GM18507 (cell line): ENCODE measurements at regions not wholly inside any gene's neighbourhood (a gene's known extent, or its start where the extent isn't known, plus 50 kb on each side); places are given as distances from the start of the nearest gene placed in this dataset.

Experiments
- DNase-seq: peaks from one replicate; pipeline ENCODE4 v3.0.0; 2011; ENCODE audit warnings: low read depth; ENCODE audit not compliant: insufficient read length; ENCODE audit errors: extremely low spot score
- FAIRE-seq: peaks from 2 replicates; lab custom pipeline; 2011; peaks lifted over from hg19 to GRCh38; lab: Jason Lieb, UNC

- no peak for FAIRE-seq
- no peak for DNase-seq
These were observed 290.5 kb downstream of the NUAK1 start for GRCh38 chr12:105848286-105848685.

DNA sequence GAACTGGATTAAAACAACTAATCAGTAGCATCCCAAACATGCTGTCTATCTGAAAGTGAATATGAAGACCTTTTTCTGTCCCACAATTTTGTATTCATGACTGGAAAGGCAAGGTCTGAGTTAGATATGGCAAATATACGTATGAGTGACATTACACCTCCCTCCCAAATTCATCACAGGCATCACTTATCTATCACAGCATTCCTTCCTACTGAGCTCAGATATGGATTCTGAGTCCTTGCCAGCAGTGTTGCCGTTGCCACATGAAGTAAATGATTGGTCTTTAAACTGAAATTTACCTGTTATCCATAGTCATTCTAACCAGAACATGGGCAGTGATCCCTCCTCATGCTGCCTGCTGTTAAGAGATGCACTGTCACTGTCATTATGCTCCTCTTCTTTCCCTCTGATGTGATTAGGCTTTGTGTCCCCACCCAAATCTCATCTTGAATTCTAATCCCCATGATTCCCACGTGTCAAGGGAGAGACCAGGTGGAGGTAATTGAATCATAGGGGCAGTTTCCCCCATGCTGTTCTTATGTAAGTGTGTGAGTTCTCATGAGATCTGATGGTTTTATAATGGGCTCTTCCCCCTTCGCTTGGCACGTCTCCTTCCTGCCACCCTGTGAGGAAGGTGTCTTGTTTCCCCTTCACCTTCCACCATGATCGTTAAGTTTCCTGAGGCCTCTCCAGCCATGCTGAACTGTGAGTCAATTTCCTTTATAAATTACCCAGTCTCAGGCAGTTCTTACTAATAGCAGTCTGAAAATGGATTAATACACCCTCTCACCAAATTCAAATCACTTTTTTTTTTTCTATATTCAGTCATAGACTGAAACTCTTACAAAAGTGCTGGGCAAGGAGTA is 288.4 kb downstream of the NUAK1 start:
- DNase-seq, result no peak
- no peak for FAIRE-seq

DNA sequence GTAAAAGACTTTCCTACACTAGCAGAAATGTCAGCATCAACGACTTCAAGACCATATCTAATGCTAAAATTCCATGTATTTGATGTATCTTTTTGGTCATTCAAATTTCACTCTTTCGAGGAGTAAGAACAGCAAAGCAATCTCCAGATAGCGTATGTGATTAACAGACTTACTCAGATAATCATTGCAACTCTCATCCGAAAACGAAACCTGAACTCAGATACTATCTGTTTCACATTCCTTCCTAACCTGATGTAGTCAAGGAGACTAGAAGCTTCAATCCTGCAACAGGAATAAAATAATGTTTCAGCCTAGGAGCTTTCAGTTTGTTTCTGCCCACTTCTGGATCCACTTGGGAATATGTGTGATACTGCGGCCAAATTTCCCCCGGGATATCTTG is 286.3 kb downstream of the NUAK1 start:
- no peak for DNase-seq
- no peak for FAIRE-seq

DNA sequence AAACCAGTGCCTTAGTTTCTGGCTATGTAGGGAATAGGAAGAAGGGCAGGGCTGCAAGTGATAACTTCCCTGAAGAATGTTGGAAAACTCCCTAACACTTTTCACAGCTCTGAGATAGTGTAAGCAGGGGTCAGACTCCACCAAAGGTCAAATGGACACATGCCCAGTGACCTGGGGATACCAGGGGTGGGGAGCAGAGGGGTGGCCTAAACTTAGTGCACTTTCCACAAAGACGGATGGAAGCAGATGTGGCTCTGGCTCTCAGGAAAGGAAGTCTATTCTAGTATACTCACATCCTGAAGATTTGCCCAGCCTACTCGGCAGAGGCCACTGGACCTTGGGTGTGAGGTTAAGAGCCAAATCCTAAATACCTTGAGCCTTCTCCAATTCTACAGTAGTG is 285.8 kb downstream of the NUAK1 start:
- FAIRE-seq, result no peak
- DNase-seq, result no peak

- FAIRE-seq (no peak), DNase-seq (no peak)
These were observed 284.7 kb downstream of the NUAK1 start for GRCh38 chr12:105854071-105854470.

DNA sequence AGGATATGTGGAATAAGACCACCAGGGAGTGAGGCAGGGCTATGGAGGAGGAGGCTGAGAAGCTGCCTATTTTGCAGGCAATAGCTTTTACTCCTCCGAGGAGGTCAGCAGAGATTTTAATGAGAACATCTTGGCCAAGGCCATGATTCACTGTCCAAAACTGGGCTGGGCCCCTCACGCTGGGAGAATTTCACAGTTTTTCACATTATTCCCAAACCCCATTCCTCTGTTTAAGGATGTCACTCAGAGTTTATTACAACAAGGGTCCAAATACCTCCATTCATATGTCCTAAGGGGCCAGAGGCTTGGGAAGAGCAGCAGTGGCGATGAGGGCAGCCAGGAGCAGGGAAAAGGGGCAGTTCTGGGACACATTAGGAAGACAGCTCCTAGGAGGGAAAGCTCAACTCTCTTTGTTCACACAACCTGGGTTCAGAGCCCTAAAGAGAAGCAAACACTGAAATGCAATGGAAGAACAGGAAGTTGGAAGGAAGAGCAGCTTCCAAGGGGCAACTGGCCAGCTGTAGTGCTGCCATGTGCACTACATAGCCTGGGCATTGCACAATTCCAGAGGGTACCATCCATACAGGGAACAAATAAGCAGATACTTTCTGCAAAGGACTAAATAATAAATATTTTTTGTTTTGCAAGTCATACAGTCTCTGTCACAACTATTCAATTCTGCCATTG is 283.2 kb downstream of the NUAK1 start:
- DNase-seq, result no peak
- FAIRE-seq, result no peak

GRCh38 chr12:105856048-105856405 is 282.7 kb downstream of the NUAK1 start:
- no peak for FAIRE-seq
- no peak for DNase-seq

DNA sequence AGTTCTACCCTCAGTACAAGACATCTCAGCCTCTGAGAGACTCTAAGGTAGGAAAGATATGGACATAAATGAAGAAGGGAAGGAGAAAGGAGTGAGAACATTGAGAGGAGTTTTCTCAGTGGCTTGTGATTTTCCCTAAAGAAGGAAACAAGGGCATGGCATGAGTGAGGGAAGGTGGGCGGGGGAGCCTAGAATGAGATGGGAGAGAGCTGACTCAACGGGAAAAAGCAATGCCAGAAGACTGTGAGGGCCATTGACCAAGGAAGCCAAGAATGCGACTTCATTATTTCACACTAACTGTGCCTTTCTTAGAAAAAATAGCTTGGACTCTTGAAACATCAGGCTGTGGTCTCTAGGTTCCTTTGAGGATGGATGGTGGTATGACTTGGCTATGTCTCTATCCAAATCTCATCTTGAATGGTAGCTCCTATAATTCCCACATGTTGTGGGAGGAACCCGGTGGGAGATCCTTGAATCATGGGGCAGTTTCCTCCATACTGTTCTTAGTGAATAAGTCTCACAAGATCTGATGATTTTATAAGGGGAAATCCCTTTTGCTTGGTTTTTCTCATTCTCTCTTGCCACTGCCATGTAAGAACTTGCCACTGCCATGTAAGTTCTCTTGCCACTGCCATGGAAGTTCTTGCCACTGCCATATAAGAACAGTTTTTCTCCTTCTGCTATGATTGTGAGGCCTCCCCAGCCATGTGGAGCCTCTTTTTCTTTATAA is 279.6 kb downstream of the NUAK1 start:
- DNase-seq, result no peak
- no peak for FAIRE-seq

DNA sequence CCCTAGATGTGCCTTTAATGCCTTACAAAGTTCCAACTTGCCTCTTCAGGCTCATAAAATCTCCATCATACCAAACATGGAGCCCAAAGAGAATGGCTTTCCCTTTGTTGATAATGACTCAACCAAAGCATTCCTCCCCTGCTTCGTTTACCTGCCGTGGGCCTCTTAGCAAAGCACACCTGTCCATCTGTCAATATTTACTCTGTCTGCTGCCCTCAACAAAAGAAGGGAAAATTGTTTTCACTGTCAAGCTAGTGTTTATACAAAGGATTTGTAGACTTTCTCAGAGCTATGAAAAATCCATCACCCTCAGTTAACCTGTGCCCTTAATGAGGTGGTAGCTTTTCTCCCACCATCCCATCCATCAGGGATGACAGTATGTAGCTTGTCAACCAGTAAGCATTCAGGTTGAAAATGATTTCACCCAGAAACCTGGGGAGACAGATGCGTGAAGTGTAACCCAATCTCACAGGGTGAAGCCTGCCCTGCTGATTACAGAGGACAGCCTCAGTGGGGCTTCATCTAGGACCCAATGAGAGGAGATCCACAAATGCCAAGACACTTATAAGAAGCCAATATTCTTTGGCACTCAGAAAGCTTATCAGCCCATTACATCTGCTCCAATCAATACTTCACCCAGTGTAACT is 278.1 kb downstream of the NUAK1 start:
- FAIRE-seq (no peak), DNase-seq (no peak)

DNA sequence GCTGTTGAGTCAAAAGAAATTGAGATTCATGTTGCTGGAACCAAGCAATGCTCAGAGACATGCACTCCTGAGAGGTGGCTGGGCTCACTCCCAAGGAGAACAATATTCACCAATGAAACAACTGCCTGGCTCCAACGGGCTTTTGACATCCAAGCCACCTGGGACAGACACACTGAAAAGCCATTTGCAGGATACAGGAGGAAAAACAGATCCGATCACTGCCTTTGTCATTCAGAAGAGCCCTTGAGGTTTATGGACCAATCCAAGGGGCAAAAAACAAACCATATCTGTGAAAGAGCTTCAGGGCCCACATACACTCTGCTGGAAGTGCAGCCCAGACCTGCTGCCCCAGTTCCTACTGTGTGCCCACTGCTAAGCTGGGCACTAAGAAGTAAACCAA is 277.5 kb downstream of the NUAK1 start:
- FAIRE-seq, result no peak
- no peak for DNase-seq

GRCh38 chr12:105862163-105862821 is 276.5 kb downstream of the NUAK1 start:
- FAIRE-seq (no peak), DNase-seq (no peak)

DNA sequence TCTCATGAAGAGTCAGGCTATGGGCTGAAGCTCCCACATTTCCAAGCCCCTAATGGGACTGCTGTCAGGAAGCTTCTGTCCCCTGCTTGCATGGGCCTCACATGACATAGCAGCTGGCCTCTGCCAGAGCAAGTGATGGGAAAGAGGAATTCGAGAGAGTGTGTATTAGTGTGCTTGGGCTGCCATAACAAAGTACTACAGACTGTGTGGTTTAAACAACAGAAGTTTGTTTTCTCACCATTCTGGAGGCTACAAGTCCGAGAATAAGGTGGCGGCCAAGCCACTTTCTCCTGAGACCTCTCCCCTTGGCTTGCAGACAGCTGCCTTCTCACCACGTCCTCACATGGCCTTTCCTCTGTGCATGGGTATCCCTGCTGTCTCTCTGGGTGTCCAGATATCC is 274.4 kb downstream of the NUAK1 start:
- no peak for DNase-seq
- FAIRE-seq, result no peak

- DNase-seq, result no peak
- FAIRE-seq, result no peak
These were observed 273.9 kb downstream of the NUAK1 start for GRCh38 chr12:105864901-105865300.

DNA sequence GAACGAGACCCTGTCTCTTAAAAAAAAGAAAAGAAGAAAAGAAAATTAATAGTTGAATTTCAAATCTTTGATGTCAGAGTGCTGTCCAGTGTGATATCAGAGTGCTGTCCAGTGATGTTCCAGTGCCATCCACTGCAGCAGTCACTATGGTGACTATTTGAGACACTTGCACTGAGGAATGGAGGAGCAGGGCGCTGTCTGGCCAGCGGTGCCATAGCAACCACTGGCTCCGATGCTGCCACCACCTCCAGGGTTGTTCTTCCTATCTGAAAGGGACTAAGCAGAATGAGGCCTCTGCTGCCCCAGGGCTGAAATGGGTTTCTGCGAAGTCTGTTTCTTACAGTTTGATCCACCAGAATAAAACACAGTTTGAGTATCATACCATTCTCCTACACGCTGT is 272.9 kb downstream of the NUAK1 start:
- FAIRE-seq (no peak), DNase-seq (no peak)

GRCh38 chr12:105874121-105874520 is 264.6 kb downstream of the NUAK1 start:
- no peak for DNase-seq
- FAIRE-seq, result no peak

- FAIRE-seq, result no peak
- DNase-seq, result no peak
These were observed 262.3 kb downstream of the NUAK1 start for GRCh38 chr12:105876396-105876927.

DNA sequence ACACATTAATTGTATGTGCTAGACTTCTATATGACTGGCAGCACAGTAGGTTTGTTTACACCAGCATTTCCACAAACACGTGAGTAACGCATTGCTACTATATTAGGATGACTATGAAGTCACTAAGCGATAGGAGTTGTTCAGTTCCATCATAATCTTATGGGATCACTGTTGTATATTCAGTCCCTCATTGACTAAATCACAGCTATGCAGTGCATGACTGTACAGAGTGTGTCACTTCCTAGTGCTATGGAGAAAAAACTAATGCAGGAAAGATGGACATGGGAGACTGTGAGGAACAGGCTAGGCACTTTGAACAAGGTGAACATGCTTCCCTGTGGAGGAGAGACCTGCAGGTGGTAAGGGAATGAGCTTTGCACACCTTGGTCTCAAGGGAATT is 259.8 kb downstream of the NUAK1 start:
- DNase-seq, result no peak
- no peak for FAIRE-seq

- DNase-seq (no peak), FAIRE-seq (no peak)
These were observed 257.8 kb downstream of the NUAK1 start for GRCh38 chr12:105880824-105881388.

DNA sequence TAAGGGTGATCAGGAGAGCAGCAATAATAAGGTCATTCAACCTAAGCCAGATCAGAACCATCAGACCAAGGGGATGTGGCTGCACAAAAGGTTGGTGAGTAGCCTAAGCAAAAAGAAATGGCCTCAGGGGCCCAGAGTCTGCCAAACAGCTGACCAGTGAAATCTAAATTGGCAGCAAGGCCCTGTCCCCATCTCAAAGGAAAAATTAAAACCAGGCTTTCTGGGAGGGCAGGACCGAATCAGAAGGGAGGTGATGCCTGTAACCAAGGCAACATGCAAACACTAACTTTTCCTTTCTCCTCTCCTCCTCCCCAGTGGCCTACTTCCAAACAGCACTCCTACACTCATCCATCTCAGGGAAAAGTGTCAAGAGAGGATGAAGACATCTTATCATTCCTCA is 256.4 kb downstream of the NUAK1 start:
- no peak for FAIRE-seq
- no peak for DNase-seq
